Esophagus squamous epithelium (tissue), 5 donors: ENCODE measurements at regions not wholly inside any gene's neighbourhood (a gene's known extent, or its start where the extent isn't known, plus 50 kb on each side); places are given as distances from the start of the nearest gene placed in this dataset.

Experiments used
- DNase-seq: peaks from one replicate; lab custom pipeline; 2025; lab: John Stamatoyannopoulos, UW
- H3K27ac ChIP-seq, 4 donors: fragments of 200-600 bp; sonication (generic); one replicate each; pipeline ENCODE4 v1.5.1; 2016 to 2019; ENCODE audit warnings: mild to moderate bottlenecking in 1 of 4
- H3K27me3 ChIP-seq, 4 donors: fragments of 200-600 bp; sonication (generic); 1 replicate in 3 of 4; 2 replicates in 1 of 4; pipeline versions ENCODE4 v1.5.1 to v1.6.0; 2017 to 2021; ENCODE audit warnings: antibody characterized with exemption in 1 of 4
- H3K36me3 ChIP-seq, 3 donors: fragments of 200-600 bp; sonication (generic); one replicate each; pipeline ENCODE4 v1.5.1; 2016 to 2019
- H3K4me1 ChIP-seq, 3 donors: fragments of 200-600 bp; sonication (generic); one replicate each; pipeline ENCODE4 v1.5.1; 2017 to 2019
- H3K4me3 ChIP-seq, 4 donors: fragments of 200-600 bp; sonication (generic); 1 replicate in 3 of 4; 2 replicates in 1 of 4; pipeline ENCODE4 v1.5.1; 2016 to 2019; ENCODE audit warnings: mild to moderate bottlenecking in 2 of 4, moderate library complexity in 1 of 4
- H3K9me3 ChIP-seq, 3 donors: fragments of 200-600 bp; sonication (generic); one replicate each; pipeline ENCODE4 v1.5.1; 2016 to 2019
- POLR2A ChIP-seq, 4 donors: fragments of 450-650 bp; IDR thresholded peaks; one replicate each; pipeline ENCODE4 v1.6.1; 2017; ENCODE audit warnings: antibody characterized with exemption in 4 of 4, mild to moderate bottlenecking in 4 of 4, moderate library complexity in 3 of 4
- WGBS, 2 donors: methylation state at CpG; one replicate each; pipeline ENCODE4 v1.1.5; 2018; 5-methylcytosine and 5-hydroxymethylcytosine counted together
- intact Hi-C: fragments of 100-400 bp; cut with DNase I; formaldehyde crosslinking; loops from one replicate; pipeline ENCODE4 v1.15.0; 2022
- TF ChIP-seq, protein P1 (sequence below), 6 experiments: fragments of 450-650 bp in 4 of 6; fragments of 200-600 bp in 2 of 6; sonication (generic) in 2 of 6; IDR thresholded peaks; one replicate each; pipeline ENCODE4 v1.5.1; 2016 to 2019; ENCODE audit warnings: antibody characterized with exemption in 6 of 6, mild to moderate bottlenecking in 4 of 6, moderate library complexity in 4 of 6
- donor health status: DM: yes; HTN: yes; CAD: no.

DNA sequence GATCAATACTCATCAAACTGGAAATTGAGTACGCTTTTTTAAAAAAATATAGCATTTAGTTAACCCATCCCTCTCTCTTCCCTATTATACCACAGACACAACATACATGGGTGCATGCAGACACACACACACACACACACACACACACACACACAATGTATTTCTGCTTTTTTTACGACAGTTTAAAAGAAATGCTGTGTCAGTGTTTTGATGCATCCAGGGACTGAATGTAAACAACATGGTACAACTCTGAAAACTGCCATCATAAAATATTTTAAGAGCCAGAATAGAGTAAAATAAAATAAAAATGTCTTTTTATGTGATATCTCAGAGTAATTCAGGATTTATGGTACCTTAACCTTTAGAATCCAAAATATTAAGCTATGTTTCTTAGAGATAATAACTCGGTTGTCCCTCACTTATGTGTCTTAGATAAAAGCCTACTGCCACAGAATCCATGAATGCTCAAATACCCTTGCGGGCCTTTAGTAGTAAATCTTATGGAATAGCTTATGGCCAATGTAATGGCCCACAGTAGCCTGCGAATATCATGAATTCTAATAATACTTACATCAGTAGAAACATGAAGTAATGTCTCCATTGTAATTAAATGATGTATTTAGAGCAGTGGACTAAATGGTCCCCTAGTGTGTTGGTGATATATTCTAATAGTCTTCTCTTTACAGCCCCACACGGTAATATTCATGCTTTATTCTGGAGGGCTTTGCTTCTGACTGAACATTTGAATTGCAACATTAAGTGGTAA, 251.6 kb upstream of the FIGN start:
- no peak for DNase-seq
- Histone ChIP-seq H3K4me1 (no peaks in the 10 kb centered on the region), H3K9me3 (no peaks in the 10 kb centered on the region), H3K27ac (no peak overlapping the region), H3K4me3 (no peak overlapping the region), H3K36me3 (no peaks in the 10 kb centered on the region), H3K27me3 (no peaks in the 10 kb centered on the region)
- TF ChIP-seq, protein P1, sequence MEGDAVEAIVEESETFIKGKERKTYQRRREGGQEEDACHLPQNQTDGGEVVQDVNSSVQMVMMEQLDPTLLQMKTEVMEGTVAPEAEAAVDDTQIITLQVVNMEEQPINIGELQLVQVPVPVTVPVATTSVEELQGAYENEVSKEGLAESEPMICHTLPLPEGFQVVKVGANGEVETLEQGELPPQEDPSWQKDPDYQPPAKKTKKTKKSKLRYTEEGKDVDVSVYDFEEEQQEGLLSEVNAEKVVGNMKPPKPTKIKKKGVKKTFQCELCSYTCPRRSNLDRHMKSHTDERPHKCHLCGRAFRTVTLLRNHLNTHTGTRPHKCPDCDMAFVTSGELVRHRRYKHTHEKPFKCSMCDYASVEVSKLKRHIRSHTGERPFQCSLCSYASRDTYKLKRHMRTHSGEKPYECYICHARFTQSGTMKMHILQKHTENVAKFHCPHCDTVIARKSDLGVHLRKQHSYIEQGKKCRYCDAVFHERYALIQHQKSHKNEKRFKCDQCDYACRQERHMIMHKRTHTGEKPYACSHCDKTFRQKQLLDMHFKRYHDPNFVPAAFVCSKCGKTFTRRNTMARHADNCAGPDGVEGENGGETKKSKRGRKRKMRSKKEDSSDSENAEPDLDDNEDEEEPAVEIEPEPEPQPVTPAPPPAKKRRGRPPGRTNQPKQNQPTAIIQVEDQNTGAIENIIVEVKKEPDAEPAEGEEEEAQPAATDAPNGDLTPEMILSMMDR (IDR thresholded peaks at IDR 0.05), result no peak
- TF ChIP-seq POLR2A (IDR thresholded peaks at IDR 0.05), result no peak
- intact Hi-C loops, result no loop called here
- 84 to 88% methylated on average over 6 of the region's 6 CpGs for whole genome bisulfite sequencing, 2 donors

DNA sequence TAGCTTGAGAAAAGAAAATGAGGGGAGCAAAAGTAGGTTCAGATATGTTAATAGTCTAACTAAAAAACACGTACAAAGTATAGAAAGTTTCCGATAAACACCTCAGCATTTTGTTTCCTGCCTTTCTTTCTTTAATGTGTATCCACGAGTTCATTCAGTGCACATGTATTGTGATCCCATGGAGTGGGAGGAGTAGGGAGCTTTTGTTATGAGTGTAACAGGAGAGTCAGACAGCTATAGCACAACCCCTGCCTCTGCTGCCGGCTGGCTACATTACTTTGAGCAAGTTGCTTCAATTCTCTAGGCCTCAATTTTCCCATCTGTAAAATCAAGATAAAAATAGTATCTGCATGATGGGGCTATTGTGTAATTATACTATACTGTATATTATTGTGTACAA, 249.2 kb upstream of the FIGN start:
- Histone ChIP-seq H3K27ac (no peak overlapping the region), H3K36me3 (no peaks in the 10 kb centered on the region), H3K4me1 (no peaks in the 10 kb centered on the region), H3K9me3 (no peaks in the 10 kb centered on the region), H3K27me3 (no peaks in the 10 kb centered on the region), H3K4me3 (no peak overlapping the region)
- no peak for TF ChIP-seq POLR2A (IDR thresholded peaks at IDR 0.05)
- TF ChIP-seq, protein P1 (IDR thresholded peaks at IDR 0.05), result no peak
- 72 to 76% methylated on average over 4 of the region's 4 CpGs for WGBS, 2 donors
- intact Hi-C loops, result no loop called here
- DNase-seq, result no peak

DNA sequence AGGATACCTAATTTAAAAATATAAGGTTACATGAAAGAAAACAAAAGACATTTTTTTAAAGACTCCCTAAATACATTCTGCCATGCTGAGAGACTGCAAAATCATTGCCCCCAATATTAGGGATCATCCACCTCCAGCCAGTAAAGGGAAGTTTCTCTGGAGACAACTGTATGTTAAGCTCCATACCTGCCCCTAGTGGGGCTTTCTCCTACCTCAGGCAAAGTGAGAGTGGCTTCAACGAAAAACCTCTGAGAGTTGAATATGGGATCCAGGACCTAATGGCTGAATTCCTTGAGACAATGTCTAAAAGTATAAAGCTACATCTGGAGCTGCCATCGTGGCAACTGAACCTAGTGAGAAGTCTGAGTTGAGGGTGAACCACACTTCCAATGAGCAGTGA, 248.1 kb upstream of the FIGN start:
- Histone ChIP-seq H3K27ac (no peak overlapping the region), H3K9me3 (no peaks in the 10 kb centered on the region), H3K4me3 (no peak overlapping the region), H3K36me3 (no peaks in the 10 kb centered on the region), H3K4me1 (no peaks in the 10 kb centered on the region), H3K27me3 (no peaks in the 10 kb centered on the region)
- TF ChIP-seq, protein P1 (IDR thresholded peaks at IDR 0.05), result no peak
- TF ChIP-seq POLR2A (IDR thresholded peaks at IDR 0.05), result no peak
- 61 to 85% methylated on average over 2 of the region's 2 CpGs for WGBS, 2 donors
- DNase-seq, result no peak
- intact Hi-C loops, result no loop called here

DNA sequence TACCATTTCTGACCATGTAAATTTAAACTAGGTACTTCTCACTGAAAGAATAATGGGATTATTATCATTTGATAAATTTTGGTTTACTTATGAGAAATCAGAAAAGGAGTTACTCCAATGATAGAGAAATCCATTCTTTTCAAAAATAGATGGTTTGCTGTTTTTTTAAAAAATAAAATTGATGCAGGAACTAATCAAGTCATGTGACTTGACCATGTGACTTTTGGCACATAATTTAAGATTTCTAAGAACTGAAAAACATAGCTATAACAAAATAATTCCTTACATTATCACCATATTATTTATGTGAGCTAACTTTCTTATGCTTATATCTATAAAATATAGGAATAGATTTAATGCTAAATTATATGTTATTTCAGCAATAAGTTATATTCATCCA, 247.1 kb upstream of the FIGN start:
- no peaks in the 10 kb centered on the region for H3K27me3 ChIP-seq
- no peaks in the 10 kb centered on the region for H3K4me1 ChIP-seq
- H3K4me3 ChIP-seq, result no peak overlapping the region
- no peak for TF ChIP-seq POLR2A (IDR thresholded peaks at IDR 0.05)
- TF ChIP-seq, protein P1 (IDR thresholded peaks at IDR 0.05), result no peak
- no peak for DNase-seq
- no peaks in the 10 kb centered on the region for H3K9me3 ChIP-seq
- H3K27ac ChIP-seq, result no peak overlapping the region
- H3K36me3 ChIP-seq, result no peaks in the 10 kb centered on the region
- intact Hi-C loops, result no loop called here

DNA sequence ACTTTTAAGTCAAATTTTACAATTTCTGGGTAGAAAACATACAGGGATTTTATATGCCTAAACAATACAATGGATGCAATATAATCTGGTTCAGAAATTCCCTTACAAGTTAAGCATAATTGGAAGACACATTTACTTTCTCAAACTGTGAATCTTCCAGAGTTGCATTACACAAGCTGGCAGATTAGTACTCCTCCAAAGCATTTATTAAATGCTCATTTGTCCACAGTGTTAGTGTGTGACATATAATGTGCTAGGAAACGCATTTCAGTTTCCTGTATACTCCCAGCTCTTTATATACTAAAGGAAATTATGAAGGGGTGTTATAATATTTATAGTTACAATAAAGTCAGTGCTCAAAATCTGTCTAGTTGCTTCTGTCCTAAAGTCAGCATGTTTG, 239.0 kb upstream of the FIGN start:
- H3K4me3 ChIP-seq, result no peak overlapping the region
- H3K27ac ChIP-seq, result no peak overlapping the region
- no peaks in the 10 kb centered on the region for H3K9me3 ChIP-seq
- no peaks in the 10 kb centered on the region for H3K27me3 ChIP-seq
- 64 to 67% methylated on average over 1 of the region's 1 CpG for WGBS, 2 donors
- intact Hi-C loops, result no loop called here
- TF ChIP-seq POLR2A (IDR thresholded peaks at IDR 0.05), result no peak
- TF ChIP-seq, protein P1 (IDR thresholded peaks at IDR 0.05), result no peak
- no peak for DNase-seq
- no peaks in the 10 kb centered on the region for H3K36me3 ChIP-seq
- no peaks in the 10 kb centered on the region for H3K4me1 ChIP-seq
